ENCODE measurements at regions not wholly inside any gene's neighbourhood (a gene's known extent, or its start where the extent isn't known, plus 50 kb on each side); places are given as distances from the start of the nearest gene placed in this dataset.

DNA sequence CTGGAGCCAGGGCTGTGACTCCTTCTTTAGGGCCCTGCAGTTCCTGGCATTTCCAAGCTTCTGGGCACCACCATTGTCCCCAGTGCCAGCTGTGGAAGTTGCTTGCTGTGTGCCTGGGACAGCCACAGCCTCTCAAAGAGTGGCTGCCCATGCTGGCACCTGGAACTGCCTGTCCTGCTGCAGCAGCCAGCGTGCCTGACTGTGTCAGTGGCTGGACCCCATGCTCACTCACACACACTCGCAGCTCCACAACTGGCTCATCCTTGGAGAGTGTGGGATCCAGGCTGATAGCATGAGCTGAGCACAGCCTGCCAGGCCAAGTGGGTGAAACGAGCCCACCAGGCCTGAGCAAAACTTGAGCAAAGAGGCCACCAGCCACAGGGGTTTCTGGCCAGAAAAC, 1107.6 kb downstream of the C4orf33 start:
- TF ChIP-seq, protein P1, sequence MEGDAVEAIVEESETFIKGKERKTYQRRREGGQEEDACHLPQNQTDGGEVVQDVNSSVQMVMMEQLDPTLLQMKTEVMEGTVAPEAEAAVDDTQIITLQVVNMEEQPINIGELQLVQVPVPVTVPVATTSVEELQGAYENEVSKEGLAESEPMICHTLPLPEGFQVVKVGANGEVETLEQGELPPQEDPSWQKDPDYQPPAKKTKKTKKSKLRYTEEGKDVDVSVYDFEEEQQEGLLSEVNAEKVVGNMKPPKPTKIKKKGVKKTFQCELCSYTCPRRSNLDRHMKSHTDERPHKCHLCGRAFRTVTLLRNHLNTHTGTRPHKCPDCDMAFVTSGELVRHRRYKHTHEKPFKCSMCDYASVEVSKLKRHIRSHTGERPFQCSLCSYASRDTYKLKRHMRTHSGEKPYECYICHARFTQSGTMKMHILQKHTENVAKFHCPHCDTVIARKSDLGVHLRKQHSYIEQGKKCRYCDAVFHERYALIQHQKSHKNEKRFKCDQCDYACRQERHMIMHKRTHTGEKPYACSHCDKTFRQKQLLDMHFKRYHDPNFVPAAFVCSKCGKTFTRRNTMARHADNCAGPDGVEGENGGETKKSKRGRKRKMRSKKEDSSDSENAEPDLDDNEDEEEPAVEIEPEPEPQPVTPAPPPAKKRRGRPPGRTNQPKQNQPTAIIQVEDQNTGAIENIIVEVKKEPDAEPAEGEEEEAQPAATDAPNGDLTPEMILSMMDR (IDR thresholded peaks at IDR 0.05), result no peak
- 67 to 80% methylated on average over 3 of the region's 3 CpGs for WGBS, 2 donors
- no peaks in the 10 kb centered on the region for H3K4me1 ChIP-seq
- no peaks in the 10 kb centered on the region for H3K9me3 ChIP-seq
- no peak for ATAC-seq
- FAIRE-seq, result no peak
- H3K36me3 ChIP-seq, result no peaks in the 10 kb centered on the region
- intact Hi-C loops (cut with DNase I), result no loop called here
- H3K27ac ChIP-seq, result no peak overlapping the region
- no peak overlapping the region for H3K4me3 ChIP-seq
- DNase-seq, result no peak
- H3K27me3 ChIP-seq, result no peaks in the 10 kb centered on the region

DNA sequence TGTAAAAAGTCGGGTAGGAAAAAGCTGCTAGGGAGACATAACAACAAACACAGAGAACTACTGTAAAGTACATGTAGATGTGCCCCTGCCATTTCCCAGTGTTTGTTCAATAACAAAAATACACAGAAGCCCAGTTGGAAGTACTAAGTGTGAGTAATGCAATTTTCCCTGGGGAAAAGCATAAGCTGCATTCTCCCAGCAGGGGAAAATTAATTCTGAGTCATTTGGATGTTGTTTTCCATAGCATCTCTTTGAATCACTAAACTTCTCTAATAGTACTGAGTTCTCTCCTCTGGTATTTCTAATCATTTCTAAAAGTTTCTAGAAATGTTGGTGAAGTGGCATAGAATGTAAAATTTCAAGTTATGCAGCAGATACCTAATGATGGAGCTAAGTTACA, 1114.9 kb downstream of the C4orf33 start:
- Histone ChIP-seq H3K36me3 (no peaks in the 10 kb centered on the region), H3K27me3 (no peaks in the 10 kb centered on the region), H3K4me3 (no peak overlapping the region), H3K4me1 (no peaks in the 10 kb centered on the region), H3K9me3 (no peaks in the 10 kb centered on the region), H3K27ac (no peak overlapping the region)
- no peak for DNase-seq
- intact Hi-C loops (cut with DNase I), result no loop called here
- no peak for ATAC-seq
- FAIRE-seq, result no peak
- TF ChIP-seq, protein P1 (IDR thresholded peaks at IDR 0.05), result no peak
- 14 to 32% methylated on average over 1 of the region's 1 CpG for WGBS, 2 donors

DNA sequence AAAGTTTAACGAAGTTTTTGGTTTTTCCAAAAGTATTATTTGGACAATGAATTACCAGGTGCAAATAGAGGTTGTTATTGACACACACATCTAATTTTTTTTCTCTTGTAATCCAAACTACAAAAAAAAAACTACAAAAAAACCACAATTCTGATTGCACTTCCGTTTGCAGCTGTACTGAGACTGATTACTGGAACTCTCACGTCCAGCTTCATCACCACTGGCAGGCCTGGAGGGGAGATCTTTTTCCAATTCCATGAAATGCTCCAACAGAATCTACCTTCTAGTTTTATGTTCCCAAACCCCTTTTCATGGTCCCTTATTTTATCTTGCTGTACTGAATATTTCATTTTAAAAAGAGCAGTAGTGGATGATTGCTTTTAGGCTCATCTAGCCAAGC, 1118.3 kb downstream of the C4orf33 start:
- TF ChIP-seq, protein P1 (IDR thresholded peaks at IDR 0.05), result no peak
- Histone ChIP-seq H3K9me3 (no peaks in the 10 kb centered on the region), H3K4me3 (no peak overlapping the region), H3K27me3 (no peaks in the 10 kb centered on the region), H3K36me3 (no peaks in the 10 kb centered on the region), H3K4me1 (no peaks in the 10 kb centered on the region), H3K27ac (no peak overlapping the region)
- 55 to 61% methylated on average over 3 of the region's 3 CpGs for WGBS, 2 donors
- intact Hi-C loops (cut with DNase I), result no loop called here
- ATAC-seq (no peak), DNase-seq (no peak), FAIRE-seq (no peak)

DNA sequence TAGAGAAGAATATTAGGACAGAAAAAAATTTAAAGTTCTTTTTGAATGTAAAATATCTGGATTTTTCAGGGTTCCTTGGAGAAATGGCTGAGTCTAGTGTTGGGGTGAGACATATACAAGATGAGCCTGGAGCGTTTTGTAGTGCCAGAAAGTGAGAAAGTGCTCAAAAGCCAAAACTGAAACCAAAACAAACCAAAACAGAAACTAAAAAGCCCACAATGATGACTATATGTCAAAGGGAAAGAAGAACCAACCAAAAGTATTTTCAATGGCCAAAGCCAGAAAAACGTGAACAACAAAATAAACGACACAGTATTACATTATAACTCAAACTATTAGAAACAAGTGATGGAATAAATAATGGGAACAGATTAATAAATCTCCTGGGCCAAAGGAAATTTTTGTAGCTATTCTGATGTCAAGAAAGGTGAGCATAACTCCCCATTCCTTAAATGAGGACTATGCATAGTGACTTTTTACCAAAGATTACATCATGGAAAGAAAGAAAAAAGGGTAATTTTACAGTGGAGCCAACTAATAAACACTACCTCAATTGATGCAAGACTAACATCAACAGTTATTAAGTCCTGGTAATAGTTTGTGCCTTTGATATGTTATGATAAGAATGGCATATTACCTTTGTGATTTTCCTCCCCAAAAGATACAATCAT, 1137.6 kb downstream of the C4orf33 start:
- ATAC-seq (no peak), DNase-seq (no peak), FAIRE-seq (no peak)
- TF ChIP-seq, protein P1 (IDR thresholded peaks at IDR 0.05), result no peak
- intact Hi-C loops (cut with DNase I), result no loop called here
- WGBS, 2 donors, result 65 to 71% methylated on average over 3 of the region's 3 CpGs
- Histone ChIP-seq H3K36me3 (no peaks in the 10 kb centered on the region), H3K27me3 (no peaks in the 10 kb centered on the region), H3K27ac (no peak overlapping the region), H3K4me1 (no peaks in the 10 kb centered on the region), H3K4me3 (no peak overlapping the region), H3K9me3 (no peaks in the 10 kb centered on the region)

DNA sequence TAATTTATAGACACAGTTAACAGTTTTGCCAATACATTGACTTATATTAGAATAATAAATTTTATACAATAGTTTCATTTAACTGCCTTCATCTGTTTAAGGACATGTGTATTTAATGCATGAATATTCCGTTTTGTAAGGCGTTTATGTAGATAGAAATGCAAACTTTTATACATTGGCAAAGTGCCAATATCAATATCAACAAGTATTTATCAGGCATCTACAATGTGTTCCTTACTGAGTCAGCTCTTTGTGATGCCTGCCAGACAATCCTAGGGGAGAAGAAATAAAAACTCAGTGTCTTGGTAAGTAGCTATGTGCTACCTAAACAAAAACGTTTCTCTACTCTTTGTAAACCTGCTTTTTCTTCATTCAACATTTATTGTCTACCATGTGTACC, 1142.2 kb downstream of the C4orf33 start:
- Histone ChIP-seq H3K27ac (no peak overlapping the region), H3K36me3 (no peaks in the 10 kb centered on the region), H3K9me3 (no peaks in the 10 kb centered on the region), H3K4me3 (no peak overlapping the region), H3K27me3 (no peaks in the 10 kb centered on the region), H3K4me1 (no peaks in the 10 kb centered on the region)
- intact Hi-C loops (cut with DNase I), result no loop called here
- WGBS, 2 donors, result 14 to 19% methylated on average over 3 of the region's 3 CpGs
- no peak for FAIRE-seq
- no peak for ATAC-seq
- no peak for DNase-seq
- TF ChIP-seq, protein P1 (IDR thresholded peaks at IDR 0.05), result no peak

Data from pancreas (tissue), 10 donors.